Activated CD4-positive, CD25-positive, alpha-beta regulatory T cell treated with anti-CD3 and anti-CD28 coated beads, Interleukin-2, amount 50 U/mL, for 16 hours (primary cell): ENCODE measurements at regions not wholly inside any gene's neighbourhood (a gene's known extent, or its start where the extent isn't known, plus 50 kb on each side); places are given as distances from the start of the nearest gene placed in this dataset.

Experiments used
- DNase-seq: peaks from one replicate; pipeline ENCODE4 v3.0.0-alpha.2; 2020; ENCODE audit warnings: low read depth, low spot score

DNA sequence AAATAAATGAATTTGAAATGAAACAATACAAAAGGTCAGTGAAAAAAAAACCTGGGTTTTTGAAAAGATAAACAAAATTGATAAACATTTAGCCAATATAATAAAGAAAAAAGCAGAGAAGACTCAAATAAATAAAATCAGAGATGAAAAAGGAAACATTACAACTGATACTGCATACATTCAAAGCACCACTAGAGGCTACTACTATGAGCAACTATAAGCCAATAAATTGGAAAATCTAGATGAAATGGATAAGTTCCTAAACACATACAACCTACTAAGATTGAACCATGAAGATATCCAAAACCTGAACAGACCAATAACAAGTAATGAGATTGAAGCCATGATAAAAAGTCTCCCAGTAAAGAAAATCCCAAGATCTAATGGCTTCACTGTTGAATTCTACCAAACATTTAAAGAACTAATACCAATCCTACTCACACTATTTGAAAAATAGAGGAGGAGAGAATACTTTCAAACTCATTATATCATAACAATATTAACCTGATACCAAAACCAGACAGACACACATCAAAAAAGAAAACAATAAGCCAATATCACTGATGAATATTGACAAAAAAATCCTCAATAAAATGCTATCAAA is 80.8 kb upstream of the CERS6 start:
- no peak for DNase-seq

DNA sequence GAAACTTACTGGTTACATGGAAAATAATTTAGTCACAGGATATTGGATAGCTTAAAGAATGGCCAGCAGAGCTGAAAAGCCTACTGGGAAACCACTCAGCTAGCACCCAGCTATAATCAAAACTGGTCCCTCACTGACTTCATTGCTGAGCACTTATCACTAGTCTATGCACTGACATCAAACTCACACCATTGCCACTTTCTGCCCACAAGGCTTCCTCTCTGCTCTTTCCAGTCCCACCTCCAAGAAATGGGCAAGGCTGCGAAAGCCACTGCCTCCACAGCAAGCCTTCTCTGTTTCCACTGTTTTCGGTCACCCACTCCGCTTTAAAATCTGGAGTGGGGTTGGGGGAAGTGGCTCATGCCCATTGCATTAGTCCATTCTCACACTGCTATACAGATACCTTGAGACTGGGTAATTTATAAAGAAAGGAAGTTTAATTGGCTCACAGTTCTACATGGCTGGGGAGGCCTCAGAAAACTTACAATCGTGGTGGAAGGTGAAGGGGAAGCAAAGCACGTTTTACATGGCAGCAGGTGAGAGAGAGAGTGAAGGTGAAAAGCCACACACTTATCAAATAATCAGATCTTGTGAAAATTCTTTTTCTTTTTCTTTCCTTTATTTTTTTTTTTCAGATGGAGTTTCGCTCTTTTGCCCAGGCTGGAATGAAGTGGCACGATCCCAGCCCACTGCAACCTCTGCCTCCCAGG is 77.0 kb upstream of the CERS6 start:
- DNase-seq, result no peak

GRCh38 chr2:168380500-168380899 is 75.6 kb upstream of the CERS6 start:
- DNase-seq, result no peak

DNA sequence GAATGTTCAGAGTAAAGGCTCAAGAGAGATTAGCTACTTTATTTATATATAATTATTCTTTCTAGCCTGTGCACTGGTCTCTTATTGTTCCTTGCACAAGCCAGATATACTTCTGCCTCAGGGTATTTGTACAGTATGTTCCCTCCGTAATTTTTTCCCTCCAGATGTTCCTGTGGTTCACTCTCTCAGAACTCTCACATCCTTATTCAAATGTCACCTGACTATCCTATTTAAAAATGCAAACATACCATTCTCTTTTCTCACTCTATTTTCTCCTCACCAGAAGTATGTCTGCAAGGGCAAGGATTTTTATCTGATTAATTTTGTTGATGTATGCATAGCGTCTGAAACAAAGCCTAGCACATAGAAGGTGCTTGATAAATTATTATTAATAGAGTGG is 64.0 kb upstream of the CERS6 start:
- DNase-seq, result no peak

GRCh38 chr2:168392797-168393196 is 63.3 kb upstream of the CERS6 start:
- DNase-seq, result no peak

GRCh38 chr2:168394262-168394661 is 61.8 kb upstream of the CERS6 start:
- no peak for DNase-seq

GRCh38 chr2:168396131-168396530 is 59.9 kb upstream of the CERS6 start:
- DNase-seq, result no peak

DNA sequence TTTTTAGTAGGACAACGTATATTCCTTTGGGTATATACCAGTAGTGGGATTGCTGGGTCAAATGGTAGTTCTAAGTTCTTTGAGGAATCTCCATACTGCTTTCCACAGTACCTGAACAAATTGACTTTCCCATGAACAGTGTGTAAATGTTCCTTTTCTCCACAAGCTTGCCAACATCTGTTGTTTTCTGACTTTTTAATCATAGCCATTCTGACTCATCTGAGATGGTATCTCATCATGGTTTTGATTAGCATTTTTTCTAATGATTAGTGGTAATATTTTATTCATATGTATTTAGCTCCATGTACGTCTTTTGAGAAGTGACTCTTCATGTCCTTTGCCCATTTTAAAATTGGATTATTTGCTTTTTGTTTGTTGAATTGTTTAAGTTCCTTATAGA is 58.4 kb upstream of the CERS6 start:
- DNase-seq, result no peak

- no peak for DNase-seq
These were observed 55.0 kb upstream of the CERS6 start for GRCh38 chr2:168401048-168401556.

GRCh38 chr2:168401771-168402170 is 54.3 kb upstream of the CERS6 start:
- no peak for DNase-seq

DNA sequence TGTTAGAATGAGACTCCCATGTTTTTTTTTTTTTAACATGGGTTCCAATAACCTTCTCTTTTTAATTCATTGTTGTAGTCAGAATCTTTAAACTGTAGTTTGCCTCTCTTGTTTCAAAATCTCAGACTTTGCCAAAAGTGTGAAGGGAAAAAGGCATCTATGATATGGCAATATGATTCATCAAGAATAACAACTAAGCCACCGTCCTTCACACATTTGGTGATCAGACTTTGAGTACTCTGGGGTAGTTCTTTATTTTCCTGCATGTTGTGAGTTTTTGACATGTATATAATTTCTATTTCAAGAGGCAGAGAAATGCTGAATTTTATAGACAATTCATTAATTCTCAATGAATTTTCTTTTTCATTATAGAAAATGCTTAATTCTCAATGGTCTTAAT is 53.5 kb upstream of the CERS6 start:
- no peak for DNase-seq

DNA sequence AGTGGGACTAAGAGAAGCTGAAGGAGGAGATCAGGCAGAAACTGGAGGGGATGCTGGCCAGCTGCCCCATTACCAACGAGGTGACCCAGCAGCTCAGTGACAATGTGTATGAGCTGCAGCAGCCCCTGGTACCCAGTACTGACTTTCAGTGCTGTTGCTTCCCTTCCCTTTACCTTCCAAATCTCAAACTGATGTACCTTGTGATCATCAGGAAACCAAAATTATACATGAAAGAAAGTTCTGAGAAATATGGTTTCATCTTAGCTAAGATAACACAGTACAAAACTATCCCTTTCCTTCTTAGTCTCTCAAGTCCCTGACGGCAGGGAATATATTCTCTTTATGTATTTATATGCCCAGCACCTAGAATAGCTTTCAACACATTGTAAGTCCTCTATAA is 52.3 kb upstream of the CERS6 start:
- DNase-seq, result no peak

- no peak for DNase-seq
These were observed 51.3 kb upstream of the CERS6 start for GRCh38 chr2:168404764-168405163.
